ENCODE measurements at regions not wholly inside any gene's neighbourhood (a gene's known extent, or its start where the extent isn't known, plus 50 kb on each side); places are given as distances from the start of the nearest gene placed in this dataset.

- Histone ChIP-seq H3K9ac (0 out of 22 replicates have a peak overlapping the region, but pooled peaks of 1 of the 11 experiments have one; percentile 9), H3K36me3 (no peaks in the 10 kb centered on the region), H3K4me2 (peak overlapping the region; percentile 46 to 78 (median 65); a peak in 21 of 22 replicates), H3K27me3 (no peaks in the 10 kb centered on the region), H3K9me3 (replicated peaks in 1 of 11) (peaks cover 20 to 28% (median 23%) of the 10 kb centered on the region in 11 experiments; a peak in 19 of 22 replicates), H3K4me3 (peak overlapping the region in 2 of 10 experiments; percentile 15 to 25; a peak in 2 of 20 replicates), H3K27ac (no peak overlapping the region), H3K4me1 (peaks cover 9 to 27% (median 23%) of the 10 kb centered on the region in 10 experiments; a peak in 19 of 20 replicates), H4K20me1 (no peaks in the 10 kb centered on the region)
- no peak for TF ChIP-seq Cebpa-rat (IDR thresholded peaks at IDR 0.05)
Measured at GRCh38 chr15:68528626-68529290, 50.0 kb upstream of the CORO2B start.
